ENCODE measurements at regions not wholly inside any gene's neighbourhood (a gene's known extent, or its start where the extent isn't known, plus 50 kb on each side); places are given as distances from the start of the nearest gene placed in this dataset.

- H3K27ac ChIP-seq (ENCODE audit: low read depth, low read length): no peak overlapping the region
- H2AK5ac ChIP-seq (ENCODE audit: low read depth, low read length): no peak overlapping the region
- H2BK20ac ChIP-seq (ENCODE audit: low read length): no peak overlapping the region
- H4K91ac ChIP-seq (replicated peaks; ENCODE audit: insufficient read length, low read length): no peak overlapping the region
- CTCF ChIA-PET (ENCODE audit: partially characterized antibody): interaction anchor here (0.9 to 3.7 kb wide), 9 partner anchors 16 to 347 kb away, joined by 3 to 16 read pairs (median 3); partner anchors contain the start of gene SESN3
- no peaks in the 10 kb centered on the region for H3K79me1 ChIP-seq (ENCODE audit: low read depth, low read length)
- no peaks in the 10 kb centered on the region for H3K9me3 ChIP-seq (ENCODE audit: insufficient read depth in 2 of 2, low read depth in 1 of 2, low read length in 1 of 2)
- H2BK120ac ChIP-seq (replicated peaks; ENCODE audit: low read depth, low read length): no peak overlapping the region
- no peak overlapping the region for H4K8ac ChIP-seq (ENCODE audit: extremely low read depth, insufficient read depth, low read length)
- DNase-seq (ENCODE audit: low read depth in 1 of 2, low spot score in 2 of 2) (no peak), FAIRE-seq (no peak)
- H3K23me2 ChIP-seq (ENCODE audit: low read depth, low read length): no peaks in the 10 kb centered on the region; the same call in 1 of the 2 replicates
- no peaks in the 10 kb centered on the region for H3K36me3 ChIP-seq (ENCODE audit: control insufficient read depth in 2 of 4, insufficient read depth in 4 of 4, low read length in 3 of 4)
- no peak overlapping the region for H3K56ac ChIP-seq (replicated peaks; ENCODE audit: insufficient read length, low read depth, low read length)
- POLR2A ChIA-PET (ENCODE audit: partially characterized antibody): interaction anchor here (0.7 to 1.6 kb wide), 3 partner anchors 21 to 292 kb away, joined by 3 to 4 read pairs (median 3); partner anchors contain the start of gene SESN3
- WGBS, 2 experiments (ENCODE audit: extremely low coverage in 1 of 2, insufficient coverage in 1 of 2, insufficient read length in 1 of 2, insufficient replicate concordance in 2 of 2, low coverage in 1 of 2, low lambda C conversion rate in 2 of 2, missing lambda C conversion rate in 1 of 2): 60% methylated on average over 1 of the region's 1 CpG; no CpG with 5 or more reads in 1 of the 2 experiments
- no peak overlapping the region for H2AFZ ChIP-seq (ENCODE audit: low read length)
- no peak overlapping the region for H3K14ac ChIP-seq (ENCODE audit: insufficient read length)
- no peaks in the 10 kb centered on the region for H3K27me3 ChIP-seq (replicated peaks in 1 of 4; ENCODE audit: control insufficient read depth in 3 of 4, extremely low read depth in 1 of 4, insufficient read depth in 3 of 4, low read length in 3 of 4)
- H2BK15ac ChIP-seq (ENCODE audit: low read length): no peak overlapping the region
- H4K5ac ChIP-seq (ENCODE audit: insufficient read length, low read depth, low read length): no peak overlapping the region
- H3K4ac ChIP-seq (replicated peaks; ENCODE audit: insufficient read length, low read depth, low read length): no peak overlapping the region
- no peak overlapping the region for H3K4me3 ChIP-seq (ENCODE audit: extremely low read depth in 1 of 4, insufficient read depth in 2 of 4, low read depth in 3 of 4, low read length in 4 of 4)
- no peaks in the 10 kb centered on the region for H3K79me2 ChIP-seq (ENCODE audit: control insufficient read depth in 1 of 2, insufficient read depth in 2 of 2, low read length in 2 of 2)
- peaks cover 9 to 15% (median 13%) of the 10 kb centered on the region in 4 experiments; a peak in 6 of 7 replicates for H3K4me1 ChIP-seq (replicated peaks in 1 of 4; ENCODE audit: control insufficient read depth in 3 of 4, insufficient read depth in 4 of 4, low read length in 3 of 4)
- no peak overlapping the region for H3K4me2 ChIP-seq (ENCODE audit: insufficient read depth in 1 of 2, low read depth in 2 of 2, low read length in 2 of 2)
- H3K18ac ChIP-seq (ENCODE audit: extremely low read depth, low read length): no peak overlapping the region
- no peaks in the 10 kb centered on the region for H4K20me1 ChIP-seq (replicated peaks in 1 of 2; ENCODE audit: control insufficient read depth in 1 of 2, insufficient read depth in 2 of 2, low read length in 2 of 2)
- H3K23ac ChIP-seq (ENCODE audit: insufficient read length): no peak overlapping the region
- no peak overlapping the region for H2BK5ac ChIP-seq (ENCODE audit: low read depth, low read length)
- H2BK12ac ChIP-seq (ENCODE audit: low read depth, low read length): no peak overlapping the region
- no peak overlapping the region for H3K9ac ChIP-seq (replicated peaks in 1 of 4; ENCODE audit: extremely low read depth in 1 of 4, low read depth in 3 of 4, low read length in 3 of 4)
- no peak for TF ChIP-seq USF2 (IDR thresholded peaks at IDR 0.05; ENCODE audit: low read length)
- no peak for TF ChIP-seq TAF1 (IDR thresholded peaks at IDR 0.05; ENCODE audit: low read depth, low read length)
Observed at GRCh38 chr11:95359341-95359663, 128.3 kb upstream of the SESN3 start.
